B cell (primary cell): ENCODE measurements at regions not wholly inside any gene's neighbourhood (a gene's known extent, or its start where the extent isn't known, plus 50 kb on each side); places are given as distances from the start of the nearest gene placed in this dataset.

Source experiments
- ATAC-seq: fragments of 200-7000 bp; cut with Tn5 transposase; one replicate; pipeline ENCODE4 v1.10.0; 2021; ENCODE audit warnings: low read depth, mild to moderate bottlenecking, moderate number of reproducible peaks, moderate library complexity
- CTCF ChIA-PET: fragments of 350-600 bp; sonication (Branson Sonifier 250); formaldehyde crosslinking; loops from one replicate; lab custom pipeline; 2021; ENCODE audit warnings: antibody characterized with exemption, inconsistent platforms; lab: Charles Lee
- POLR2A ChIA-PET: fragments of 350-600 bp; sonication (Branson Sonifier 250); formaldehyde crosslinking; loops from one replicate; lab custom pipeline; 2021; ENCODE audit warnings: antibody characterized with exemption; lab: Charles Lee
- DNase-seq: peaks from one replicate; pipeline ENCODE4 v3.0.0; 2013
- H2AFZ ChIP-seq: 2 replicates; pipeline ENCODE4 v1.6.1; 2012; ENCODE audit warnings: mild to moderate bottlenecking, low read depth, low read length; ENCODE audit not compliant: insufficient read depth, poor library complexity, severe bottlenecking
- H3K27ac ChIP-seq, 2 donors: 1 replicate in 1 of 2; 2 replicates in 1 of 2; pipeline ENCODE4 v1.5.1; 2012 to 2013; ENCODE audit warnings: low read length in 2 of 2, mild to moderate bottlenecking in 2 of 2, moderate library complexity in 1 of 2
- H3K27me3 ChIP-seq, 4 experiments: fragments of 200-600 bp in 1 of 4; sonication (generic) in 1 of 4; replicated peaks in 1 of 4; 1 replicate in 2 of 4; 2 replicates in 2 of 4; pipeline versions ENCODE4 v1.6.1 to v1.7.0; 2013 to 2016; ENCODE audit warnings: low read length in 3 of 4, mild to moderate bottlenecking in 2 of 4, mixed read lengths in 1 of 4, moderate library complexity in 1 of 4; ENCODE audit not compliant: insufficient read depth in 4 of 4, control insufficient read depth in 3 of 4; ENCODE audit errors: control extremely low read depth in 1 of 4
- H3K36me3 ChIP-seq, 2 experiments: replicated peaks in 1 of 2; 1 replicate in 1 of 2; 2 replicates in 1 of 2; pipeline versions ENCODE4 v1.6.1 to v1.7.1; 2013; ENCODE audit warnings: low read length in 1 of 2; ENCODE audit not compliant: insufficient read depth in 2 of 2, control insufficient read depth in 1 of 2; ENCODE audit errors: control extremely low read depth in 1 of 2, extremely low read depth in 1 of 2
- H3K4me1 ChIP-seq, 2 donors: fragments of 200-600 bp in 1 of 2; sonication (generic) in 1 of 2; 1 replicate in 1 of 2; 2 replicates in 1 of 2; pipeline versions ENCODE4 v1.5.1 to v1.6.1; 2013 to 2017; ENCODE audit warnings: low read length in 2 of 2; ENCODE audit not compliant: control insufficient read depth in 2 of 2, insufficient read depth in 2 of 2
- H3K4me2 ChIP-seq: replicated peaks from 2 replicates; pipeline ENCODE3; 2012; ENCODE audit warnings: mild to moderate bottlenecking, low read depth, low read length; ENCODE audit not compliant: poor library complexity, severe bottlenecking
- H3K4me3 ChIP-seq, 5 experiments: fragments of 200-600 bp in 1 of 5; sonication (generic) in 1 of 5; 1 replicate in 3 of 5; 2 replicates in 2 of 5; pipeline versions ENCODE4 v1.5.1 to v1.7.0; 2011 to 2016; ENCODE audit warnings: low read length in 4 of 5, mild to moderate bottlenecking in 4 of 5, low read depth in 2 of 5, control low read depth in 1 of 5, moderate library complexity in 1 of 5; ENCODE audit not compliant: insufficient read depth in 1 of 5; ENCODE audit errors: control extremely low read depth in 1 of 5, extremely low read depth in 1 of 5
- H3K79me2 ChIP-seq: fragments of 200-600 bp; sonication (generic); one replicate; pipeline ENCODE4 v1.6.0; 2016; ENCODE audit warnings: low read length; ENCODE audit not compliant: control insufficient read depth, insufficient read depth
- H3K9ac ChIP-seq: fragments of 200-600 bp; sonication (generic); 2 replicates; pipeline ENCODE4 v1.6.1; 2017; ENCODE audit warnings: mild to moderate bottlenecking, low read length, moderate library complexity
- H3K9me3 ChIP-seq, 3 donors: one replicate each; pipeline versions ENCODE4 v1.6.1 to v1.7.1; 2013; ENCODE audit warnings: low read length in 2 of 3; ENCODE audit not compliant: control insufficient read depth in 2 of 3, insufficient read depth in 1 of 3; ENCODE audit errors: control extremely low read depth in 1 of 3
- H4K20me1 ChIP-seq: 2 replicates; pipeline ENCODE4 v1.6.0; 2012; ENCODE audit warnings: mild to moderate bottlenecking, low read length; ENCODE audit not compliant: insufficient read depth, control insufficient read depth, poor library complexity, severe bottlenecking
- H3K27ac Mint-ChIP-seq: one replicate; pipeline ENCODE4 v1.8.0; 2021; ENCODE audit warnings: mixed read lengths
- H3K27me3 Mint-ChIP-seq: one replicate; pipeline ENCODE4 v1.8.0; 2021; ENCODE audit warnings: mixed read lengths
- H3K4me1 Mint-ChIP-seq: one replicate; pipeline ENCODE4 v1.8.0; 2021; ENCODE audit warnings: mixed read lengths
- H3K4me3 Mint-ChIP-seq: one replicate; pipeline ENCODE4 v1.8.0; 2021; ENCODE audit warnings: mixed read lengths
- H3K9me3 Mint-ChIP-seq: one replicate; pipeline ENCODE4 v1.8.0; 2022; ENCODE audit warnings: mixed read lengths; ENCODE audit not compliant: insufficient read depth
- EZH2 ChIP-seq: IDR thresholded peaks from 2 replicates; pipeline ENCODE4 v1.6.1; 2012; ENCODE audit warnings: borderline replicate concordance, low read depth, mild to moderate bottlenecking, moderate library complexity, low read length; ENCODE audit not compliant: insufficient read depth, poor library complexity, severe bottlenecking
- WGBS: methylation state at CpG from one replicate; pipeline ENCODE4 v1.1.5; 2013; ENCODE audit warnings: missing lambda C conversion rate; ENCODE audit not compliant: insufficient coverage; 5-methylcytosine and 5-hydroxymethylcytosine counted together
- intact Hi-C: fragments of 100-400 bp; cut with micrococcal nuclease; formaldehyde crosslinking; loops from one replicate; pipeline ENCODE4 v1.10.0; 2022
- TF ChIP-seq, protein P1 (sequence below): fragments of 200-600 bp; IDR thresholded peaks from one replicate; pipeline ENCODE4 v1.8.0; 2022; ENCODE audit warnings: antibody characterized with exemption, mild to moderate bottlenecking

DNA sequence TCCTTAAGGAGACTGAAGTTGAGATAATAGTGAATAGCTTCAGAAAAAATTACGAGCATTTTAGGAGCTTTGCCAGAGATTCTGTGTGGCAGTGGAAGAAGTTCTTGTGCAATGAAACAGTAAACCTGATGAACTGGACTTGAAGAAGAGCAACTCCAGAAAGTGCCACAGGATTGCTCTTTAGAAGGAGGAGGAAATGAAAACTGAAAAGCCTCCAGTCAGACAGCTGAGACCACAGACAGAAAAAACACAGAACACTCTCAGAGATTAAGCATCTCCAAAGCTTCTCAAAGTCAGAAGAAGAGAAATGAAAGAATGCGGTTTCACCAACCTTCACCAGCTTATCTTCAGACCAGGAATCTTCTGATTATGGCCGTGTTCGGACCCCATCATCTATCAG lies 329.7 kb upstream of the CNTNAP5 start:
- H3K4me3 Mint-ChIP-seq = no peak overlapping the region

DNA sequence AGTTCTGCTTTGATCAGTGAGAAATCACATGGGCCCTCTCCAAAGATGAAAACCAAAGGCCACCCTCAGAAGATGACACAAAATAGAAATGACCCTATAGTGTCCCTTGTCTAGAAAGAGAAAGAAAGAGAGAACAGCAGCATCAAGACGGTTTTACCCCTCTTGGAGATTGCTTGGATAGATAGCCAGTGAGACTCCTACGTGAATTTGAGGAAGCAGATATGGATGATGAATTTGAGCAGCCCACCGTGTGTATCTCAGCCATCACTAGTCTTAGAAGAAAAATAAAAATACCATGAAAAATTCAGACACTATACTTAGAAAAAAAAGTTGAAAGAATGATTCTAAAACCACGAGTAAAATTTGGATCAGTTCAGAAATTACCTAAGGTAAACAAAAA lies 329.1 kb upstream of the CNTNAP5 start:
- POLR2A ChIA-PET = no interaction called here
- Histone ChIP-seq H3K27ac (no peak overlapping the region), H3K9ac (no peak overlapping the region), H4K20me1 (no peaks in the 10 kb centered on the region), H3K27me3 (no peaks in the 10 kb centered on the region), H3K4me2 (no peak overlapping the region), H2AFZ (no peak overlapping the region), H3K4me1 (no peaks in the 10 kb centered on the region), H3K79me2 (no peaks in the 10 kb centered on the region), H3K36me3 (no peaks in the 10 kb centered on the region), H3K9me3 (no peaks in the 10 kb centered on the region), H3K4me3 (no peak overlapping the region)
- TF ChIP-seq EZH2 = no peak
- TF ChIP-seq, protein P1, sequence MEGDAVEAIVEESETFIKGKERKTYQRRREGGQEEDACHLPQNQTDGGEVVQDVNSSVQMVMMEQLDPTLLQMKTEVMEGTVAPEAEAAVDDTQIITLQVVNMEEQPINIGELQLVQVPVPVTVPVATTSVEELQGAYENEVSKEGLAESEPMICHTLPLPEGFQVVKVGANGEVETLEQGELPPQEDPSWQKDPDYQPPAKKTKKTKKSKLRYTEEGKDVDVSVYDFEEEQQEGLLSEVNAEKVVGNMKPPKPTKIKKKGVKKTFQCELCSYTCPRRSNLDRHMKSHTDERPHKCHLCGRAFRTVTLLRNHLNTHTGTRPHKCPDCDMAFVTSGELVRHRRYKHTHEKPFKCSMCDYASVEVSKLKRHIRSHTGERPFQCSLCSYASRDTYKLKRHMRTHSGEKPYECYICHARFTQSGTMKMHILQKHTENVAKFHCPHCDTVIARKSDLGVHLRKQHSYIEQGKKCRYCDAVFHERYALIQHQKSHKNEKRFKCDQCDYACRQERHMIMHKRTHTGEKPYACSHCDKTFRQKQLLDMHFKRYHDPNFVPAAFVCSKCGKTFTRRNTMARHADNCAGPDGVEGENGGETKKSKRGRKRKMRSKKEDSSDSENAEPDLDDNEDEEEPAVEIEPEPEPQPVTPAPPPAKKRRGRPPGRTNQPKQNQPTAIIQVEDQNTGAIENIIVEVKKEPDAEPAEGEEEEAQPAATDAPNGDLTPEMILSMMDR = no peak
- CTCF ChIA-PET = no interaction called here
- 83% methylated on average over 1 of the region's 4 CpGs for WGBS
- Mint-ChIP-seq H3K27ac (no peak overlapping the region), H3K9me3 (no peaks in the 10 kb centered on the region), H3K27me3 (no peaks in the 10 kb centered on the region), H3K4me3 (no peak overlapping the region), H3K4me1 (no peaks in the 10 kb centered on the region)
- intact Hi-C loops = no loop called here
- no peak for DNase-seq
- ATAC-seq = no peak

More for the DNA sequence above, 329.7 kb upstream of the CNTNAP5 start:
- no peak for TF ChIP-seq EZH2
- TF ChIP-seq, protein P1 = no peak
- H3K27ac ChIP-seq = no peak overlapping the region
- no peak overlapping the region for H3K9ac ChIP-seq
- intact Hi-C loops = no loop called here
- no peaks in the 10 kb centered on the region for H3K4me1 Mint-ChIP-seq
- no peak overlapping the region for H3K27ac Mint-ChIP-seq
- H3K27me3 ChIP-seq = no peaks in the 10 kb centered on the region
- ATAC-seq (no peak), DNase-seq (no peak)
- no peaks in the 10 kb centered on the region for H3K27me3 Mint-ChIP-seq
- no peak overlapping the region for H2AFZ ChIP-seq
- no peaks in the 10 kb centered on the region for H3K9me3 Mint-ChIP-seq
- 57% methylated on average over 1 of the region's 4 CpGs for WGBS
- H3K79me2 ChIP-seq = no peaks in the 10 kb centered on the region
- H3K4me3 ChIP-seq = no peak overlapping the region
- H3K9me3 ChIP-seq = no peaks in the 10 kb centered on the region
- no peaks in the 10 kb centered on the region for H3K36me3 ChIP-seq
- no peaks in the 10 kb centered on the region for H4K20me1 ChIP-seq
- ChIA-PET CTCF (no interaction called here), POLR2A (no interaction called here)
- H3K4me2 ChIP-seq = no peak overlapping the region
- no peaks in the 10 kb centered on the region for H3K4me1 ChIP-seq
